ENCODE measurements at regions not wholly inside any gene's neighbourhood (a gene's known extent, or its start where the extent isn't known, plus 50 kb on each side); places are given as distances from the start of the nearest gene placed in this dataset.

DNA sequence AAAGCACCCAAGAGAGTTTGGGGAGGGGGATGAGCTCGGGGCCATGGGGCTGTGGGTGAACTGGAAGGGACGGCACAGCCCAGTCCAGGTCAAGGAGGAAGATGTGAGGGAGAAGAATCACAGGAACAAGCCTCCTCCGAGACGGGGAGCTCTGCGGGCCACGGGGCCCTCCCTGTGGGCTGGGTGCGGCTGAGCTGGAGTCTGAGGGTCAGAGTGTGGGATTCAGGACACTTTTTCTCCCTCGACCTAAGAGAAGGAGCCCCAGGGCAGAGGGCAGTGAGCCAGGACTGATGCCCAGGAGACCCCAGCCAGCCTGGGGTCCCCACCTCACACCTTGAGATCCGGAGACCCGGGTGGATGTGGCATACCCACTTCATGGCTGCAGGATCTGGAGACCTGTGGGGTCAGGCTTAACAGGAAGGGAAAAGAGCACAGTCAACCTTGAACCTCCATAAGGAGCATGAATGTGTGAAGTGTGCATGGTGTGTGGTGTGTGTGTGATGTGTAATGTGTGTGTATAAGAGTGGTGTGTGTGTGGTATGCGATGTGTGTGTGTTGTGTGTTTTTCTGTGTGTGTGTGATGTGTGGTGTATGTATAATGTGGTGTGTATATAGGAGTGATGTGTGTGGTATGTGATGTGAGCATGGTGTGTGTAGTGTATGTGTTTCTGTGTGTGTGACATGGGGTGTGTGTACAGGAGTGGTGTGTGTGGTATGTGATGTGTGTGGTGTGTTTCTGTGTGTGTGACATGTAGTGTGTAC is 504.6 kb downstream of the BRD1 start:
- no peak overlapping the region for H2AFZ ChIP-seq (ENCODE audit: low read depth, low read length)
- H3K36me3 ChIP-seq (ENCODE audit: insufficient read depth, low read length): no peaks in the 10 kb centered on the region
- no peak overlapping the region for H3K4me3 ChIP-seq (ENCODE audit: low read length)
- H3K27me3 ChIP-seq (ENCODE audit: insufficient read depth, low read length): peaks cover 4% of the 10 kb centered on the region
- no peaks in the 10 kb centered on the region for H3K4me1 ChIP-seq (ENCODE audit: insufficient read depth, low read length)
- no peaks in the 10 kb centered on the region for H3K9me3 ChIP-seq (ENCODE audit: low read length)

DNA sequence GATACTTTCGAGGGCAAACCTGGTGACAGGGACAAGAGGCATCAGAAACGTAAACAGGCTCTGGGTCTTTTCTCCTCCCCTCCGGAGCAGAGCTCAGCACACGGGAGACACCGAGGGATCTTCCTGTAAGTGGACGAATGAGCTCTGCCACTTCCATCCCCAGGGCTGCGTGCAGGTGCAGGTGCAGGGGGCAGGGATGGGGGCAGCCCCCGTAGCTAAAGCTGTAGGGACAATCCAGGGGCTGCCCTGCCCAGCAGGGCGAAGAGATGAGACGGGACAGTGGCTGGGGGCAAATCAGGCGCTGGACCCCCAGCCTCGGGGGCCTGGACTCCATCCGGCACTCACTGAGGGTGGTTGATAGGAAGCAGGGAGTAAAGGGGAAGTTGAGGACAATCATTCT is 505.4 kb downstream of the BRD1 start:
- no peaks in the 10 kb centered on the region for H3K36me3 ChIP-seq (ENCODE audit: insufficient read depth, low read length)
- H3K4me3 ChIP-seq (ENCODE audit: low read length): no peak overlapping the region
- H3K27me3 ChIP-seq (ENCODE audit: insufficient read depth, low read length): peaks cover 4% of the 10 kb centered on the region
- H3K9me3 ChIP-seq (ENCODE audit: low read length): no peaks in the 10 kb centered on the region
- H3K4me1 ChIP-seq (ENCODE audit: insufficient read depth, low read length): no peaks in the 10 kb centered on the region
- no peak overlapping the region for H2AFZ ChIP-seq (ENCODE audit: low read depth, low read length)

- H3K4me1 ChIP-seq (ENCODE audit: insufficient read depth, low read length): no peaks in the 10 kb centered on the region
- no peaks in the 10 kb centered on the region for H3K36me3 ChIP-seq (ENCODE audit: insufficient read depth, low read length)
- H2AFZ ChIP-seq (ENCODE audit: low read depth, low read length): no peak overlapping the region
- peaks cover 4% of the 10 kb centered on the region for H3K27me3 ChIP-seq (ENCODE audit: insufficient read depth, low read length)
- no peak overlapping the region for H3K4me3 ChIP-seq (ENCODE audit: low read length)
- no peaks in the 10 kb centered on the region for H3K9me3 ChIP-seq (ENCODE audit: low read length)
These were observed 506.1 kb downstream of the BRD1 start for GRCh38 chr22:49321477-49322055.

DNA sequence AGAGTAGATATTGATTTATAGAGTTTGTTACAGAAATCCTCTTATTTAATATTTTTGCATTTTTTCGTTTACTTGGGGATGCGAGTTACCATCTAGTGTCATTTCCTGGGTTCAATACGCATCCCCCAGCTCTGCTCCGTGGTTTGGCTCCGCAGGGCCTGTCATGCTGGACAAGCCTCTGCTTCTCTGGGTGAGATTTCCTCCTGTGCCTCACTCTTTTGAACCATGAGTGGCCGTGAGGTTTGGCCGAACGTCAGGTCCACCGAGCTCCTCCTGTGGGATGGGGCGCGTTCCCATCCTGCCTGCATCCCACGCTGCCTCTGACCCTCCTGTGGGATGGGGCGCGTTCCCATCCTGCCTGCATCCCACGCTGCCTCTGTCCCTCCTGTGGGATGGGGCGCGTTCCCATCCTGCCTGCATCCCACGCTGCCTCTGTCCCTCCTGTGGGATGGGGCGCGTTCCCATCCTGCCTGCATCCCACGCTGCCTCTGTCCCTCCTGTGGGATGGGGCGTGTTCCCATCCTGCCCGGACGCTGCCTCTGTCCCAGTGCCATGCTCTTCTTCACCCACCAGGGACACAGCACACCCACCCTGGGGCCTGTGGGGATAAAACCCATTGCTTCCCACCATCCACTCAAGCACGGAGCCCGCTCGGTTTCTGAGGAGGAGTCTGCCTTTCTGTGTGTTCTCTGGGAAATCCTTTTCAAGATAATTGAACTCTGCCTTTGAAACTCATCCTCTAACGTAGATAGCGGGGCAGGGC is 506.8 kb downstream of the BRD1 start:
- H2AFZ ChIP-seq (ENCODE audit: low read depth, low read length): no peak overlapping the region
- no peak overlapping the region for H3K4me3 ChIP-seq (ENCODE audit: low read length)
- peaks cover 4% of the 10 kb centered on the region for H3K27me3 ChIP-seq (ENCODE audit: insufficient read depth, low read length)
- no peaks in the 10 kb centered on the region for H3K9me3 ChIP-seq (ENCODE audit: low read length)
- no peaks in the 10 kb centered on the region for H3K36me3 ChIP-seq (ENCODE audit: insufficient read depth, low read length)
- no peaks in the 10 kb centered on the region for H3K4me1 ChIP-seq (ENCODE audit: insufficient read depth, low read length)

- Histone ChIP-seq H3K4me3 (ENCODE audit: low read length) (no peak overlapping the region), H2AFZ (ENCODE audit: low read depth, low read length) (no peak overlapping the region), H3K27me3 (ENCODE audit: insufficient read depth, low read length) (no peaks in the 10 kb centered on the region), H3K36me3 (ENCODE audit: insufficient read depth, low read length) (no peaks in the 10 kb centered on the region), H3K9me3 (ENCODE audit: low read length) (no peaks in the 10 kb centered on the region), H3K4me1 (ENCODE audit: insufficient read depth, low read length) (no peaks in the 10 kb centered on the region)
These were observed 510.3 kb downstream of the BRD1 start for GRCh38 chr22:49317369-49317768.

- Histone ChIP-seq H3K4me3 (ENCODE audit: low read length) (no peak overlapping the region), H2AFZ (ENCODE audit: low read depth, low read length) (no peak overlapping the region), H3K4me1 (ENCODE audit: insufficient read depth, low read length) (no peaks in the 10 kb centered on the region), H3K36me3 (ENCODE audit: insufficient read depth, low read length) (no peaks in the 10 kb centered on the region), H3K9me3 (ENCODE audit: low read length) (no peaks in the 10 kb centered on the region), H3K27me3 (ENCODE audit: insufficient read depth, low read length) (peaks cover 3% of the 10 kb centered on the region)
These were observed 515.1 kb downstream of the BRD1 start for GRCh38 chr22:49312601-49313000.

- H3K4me1 ChIP-seq (ENCODE audit: insufficient read depth, low read length): no peaks in the 10 kb centered on the region
- H3K4me3 ChIP-seq (ENCODE audit: low read length): no peak overlapping the region
- H2AFZ ChIP-seq (ENCODE audit: low read depth, low read length): no peak overlapping the region
- peaks cover 3% of the 10 kb centered on the region for H3K27me3 ChIP-seq (ENCODE audit: insufficient read depth, low read length)
- H3K36me3 ChIP-seq (ENCODE audit: insufficient read depth, low read length): no peaks in the 10 kb centered on the region
- no peaks in the 10 kb centered on the region for H3K9me3 ChIP-seq (ENCODE audit: low read length)
These were observed 517.3 kb downstream of the BRD1 start for GRCh38 chr22:49310354-49310753.

DNA sequence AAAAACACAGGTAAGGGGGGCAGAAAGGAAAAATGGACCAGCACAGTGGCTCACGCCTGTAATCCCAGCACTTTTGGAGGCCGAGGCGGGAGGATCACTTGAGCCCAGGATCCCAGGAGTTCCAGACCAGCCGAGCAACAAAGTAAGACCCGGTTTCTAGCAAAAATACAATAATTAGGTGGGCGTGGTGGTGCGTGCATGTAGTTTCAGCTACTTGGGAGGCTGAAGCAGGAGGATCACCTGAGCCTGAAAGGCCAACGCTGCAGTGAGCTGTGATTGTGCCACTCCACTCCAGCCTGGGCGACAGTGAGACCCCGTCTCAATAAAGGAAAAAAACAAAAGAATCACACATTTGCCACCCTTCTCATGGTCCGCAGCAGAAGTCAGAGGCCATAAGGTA is 519.4 kb downstream of the BRD1 start:
- H3K27me3 ChIP-seq (ENCODE audit: insufficient read depth, low read length): peaks cover 3% of the 10 kb centered on the region
- H3K4me3 ChIP-seq (ENCODE audit: low read length): no peak overlapping the region
- no peaks in the 10 kb centered on the region for H3K4me1 ChIP-seq (ENCODE audit: insufficient read depth, low read length)
- H3K36me3 ChIP-seq (ENCODE audit: insufficient read depth, low read length): no peaks in the 10 kb centered on the region
- H3K9me3 ChIP-seq (ENCODE audit: low read length): no peaks in the 10 kb centered on the region
- no peak overlapping the region for H2AFZ ChIP-seq (ENCODE audit: low read depth, low read length)

GRCh38 chr22:49307870-49308269 is 519.8 kb downstream of the BRD1 start:
- Histone ChIP-seq H2AFZ (ENCODE audit: low read depth, low read length) (no peak overlapping the region), H3K4me1 (ENCODE audit: insufficient read depth, low read length) (no peaks in the 10 kb centered on the region), H3K36me3 (ENCODE audit: insufficient read depth, low read length) (no peaks in the 10 kb centered on the region), H3K4me3 (ENCODE audit: low read length) (no peak overlapping the region), H3K27me3 (ENCODE audit: insufficient read depth, low read length) (peaks cover 3% of the 10 kb centered on the region), H3K9me3 (ENCODE audit: low read length) (no peaks in the 10 kb centered on the region)

- Histone ChIP-seq H3K4me3 (ENCODE audit: low read length) (no peak overlapping the region), H3K9me3 (ENCODE audit: low read length) (no peaks in the 10 kb centered on the region), H2AFZ (ENCODE audit: low read depth, low read length) (no peak overlapping the region), H3K4me1 (ENCODE audit: insufficient read depth, low read length) (no peaks in the 10 kb centered on the region), H3K27me3 (ENCODE audit: insufficient read depth, low read length) (peaks cover 3% of the 10 kb centered on the region), H3K36me3 (ENCODE audit: insufficient read depth, low read length) (no peaks in the 10 kb centered on the region)
These were observed 520.2 kb downstream of the BRD1 start for GRCh38 chr22:49307481-49307830.

GRCh38 chr22:49306632-49307480 is 520.8 kb downstream of the BRD1 start:
- H3K27me3 ChIP-seq (ENCODE audit: insufficient read depth, low read length): peaks cover 3% of the 10 kb centered on the region

DNA sequence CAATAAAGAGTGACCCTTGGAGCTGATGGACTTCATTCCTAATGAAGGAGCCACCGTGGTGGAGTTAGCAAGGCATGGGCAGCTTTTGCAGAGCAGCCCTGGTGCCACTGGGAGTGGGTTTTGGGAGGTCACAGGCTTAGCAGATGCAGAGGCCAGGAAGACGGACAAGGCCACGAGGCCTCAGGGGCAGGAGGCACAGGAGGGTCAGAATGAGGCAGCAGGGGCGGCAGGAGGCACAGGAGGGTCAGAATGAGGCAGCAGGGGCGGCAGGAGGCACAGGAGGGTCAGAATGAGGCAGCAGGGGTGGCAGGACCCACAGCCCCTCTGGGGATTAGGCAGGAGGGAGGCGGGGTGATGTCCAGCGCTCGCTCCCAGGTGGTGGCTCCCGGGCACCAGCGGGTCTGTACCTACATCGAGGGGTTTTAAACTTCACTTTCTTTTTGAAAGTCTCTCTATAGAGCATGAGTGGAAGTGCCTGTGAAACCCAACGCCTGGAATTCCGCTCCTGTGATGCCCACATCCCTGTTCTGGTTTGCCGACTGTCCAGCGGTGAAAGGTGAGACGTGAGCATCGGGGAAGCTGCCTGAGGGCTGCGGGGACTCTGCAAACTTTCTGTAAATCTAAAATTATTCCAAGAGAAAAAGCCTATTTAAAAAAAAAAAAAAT is 521.6 kb downstream of the BRD1 start:
- Histone ChIP-seq H3K4me3 (ENCODE audit: low read length) (no peak overlapping the region), H2AFZ (ENCODE audit: low read depth, low read length) (no peak overlapping the region), H3K9me3 (ENCODE audit: low read length) (no peaks in the 10 kb centered on the region), H3K4me1 (ENCODE audit: insufficient read depth, low read length) (no peaks in the 10 kb centered on the region), H3K36me3 (ENCODE audit: insufficient read depth, low read length) (no peaks in the 10 kb centered on the region), H3K27me3 (ENCODE audit: insufficient read depth, low read length) (peaks cover 3% of the 10 kb centered on the region)

More at GRCh38 chr22:49306632-49307480, 520.8 kb downstream of the BRD1 start:
- Histone ChIP-seq H3K9me3 (ENCODE audit: low read length) (no peaks in the 10 kb centered on the region), H3K4me3 (ENCODE audit: low read length) (no peak overlapping the region), H3K4me1 (ENCODE audit: insufficient read depth, low read length) (no peaks in the 10 kb centered on the region), H3K36me3 (ENCODE audit: insufficient read depth, low read length) (no peaks in the 10 kb centered on the region), H2AFZ (ENCODE audit: low read depth, low read length) (no peak overlapping the region)

All from neuron (in vitro differentiated cells).